Activated CD4-positive, alpha-beta T cell treated with anti-CD3 and anti-CD28 coated beads for 48 hours (primary cell): ENCODE measurements at regions not wholly inside any gene's neighbourhood (a gene's known extent, or its start where the extent isn't known, plus 50 kb on each side); places are given as distances from the start of the nearest gene placed in this dataset.

Source experiments
- DNase-seq: peaks from one replicate; pipeline ENCODE4 v3.0.0-alpha.2; 2020

- DNase-seq = no peak
These were observed 2308.1 kb upstream of the AGA start for GRCh38 chr4:179750374-179750773.

GRCh38 chr4:179751669-179752068 is 2309.4 kb upstream of the AGA start:
- no peak for DNase-seq

GRCh38 chr4:179755322-179755721 is 2313.1 kb upstream of the AGA start:
- no peak for DNase-seq

- DNase-seq = no peak
These were observed 2315.4 kb upstream of the AGA start for GRCh38 chr4:179757641-179758040.

- DNase-seq = no peak
These were observed 2320.6 kb upstream of the AGA start for GRCh38 chr4:179762840-179763239.

- DNase-seq = no peak
These were observed 2324.7 kb upstream of the AGA start for GRCh38 chr4:179766938-179767337.

GRCh38 chr4:179768996-179769395 is 2326.8 kb upstream of the AGA start:
- no peak for DNase-seq

- DNase-seq = no peak
These were observed 2355.5 kb upstream of the AGA start for GRCh38 chr4:179797738-179798137.

GRCh38 chr4:179803857-179804256 is 2361.6 kb upstream of the AGA start:
- DNase-seq = no peak

GRCh38 chr4:179804440-179804839 is 2362.2 kb upstream of the AGA start:
- DNase-seq = no peak

- no peak for DNase-seq
These were observed 2375.1 kb upstream of the AGA start for GRCh38 chr4:179817317-179817716.

GRCh38 chr4:179823342-179823741 is 2381.1 kb upstream of the AGA start:
- no peak for DNase-seq

GRCh38 chr4:179831274-179831673 is 2389.0 kb upstream of the AGA start:
- no peak for DNase-seq

- no peak for DNase-seq
These were observed 2394.2 kb upstream of the AGA start for GRCh38 chr4:179836179-179837075.

- no peak for DNase-seq
These were observed 2399.8 kb upstream of the TENM3 start for GRCh38 chr4:179843370-179843769.

GRCh38 chr4:179855469-179855868 is 2387.7 kb upstream of the TENM3 start:
- no peak for DNase-seq

GRCh38 chr4:179858221-179858620 is 2385.0 kb upstream of the TENM3 start:
- no peak for DNase-seq

- peak; percentile 51 for DNase-seq
These were observed 2375.8 kb upstream of the TENM3 start for GRCh38 chr4:179867300-179867878.

GRCh38 chr4:179871726-179872125 is 2371.5 kb upstream of the TENM3 start:
- no peak for DNase-seq

GRCh38 chr4:179872755-179873154 is 2370.4 kb upstream of the TENM3 start:
- DNase-seq = no peak

GRCh38 chr4:179880756-179881155 is 2362.4 kb upstream of the TENM3 start:
- DNase-seq = no peak

GRCh38 chr4:179894066-179894778 is 2349.0 kb upstream of the TENM3 start:
- no peak for DNase-seq

- DNase-seq = no peak
These were observed 2323.6 kb upstream of the TENM3 start for GRCh38 chr4:179919587-179919986.

GRCh38 chr4:179927473-179927872 is 2315.7 kb upstream of the TENM3 start:
- DNase-seq = no peak
